ENCODE measurements at regions not wholly inside any gene's neighbourhood (a gene's known extent, or its start where the extent isn't known, plus 50 kb on each side); places are given as distances from the start of the nearest gene placed in this dataset.

DNA sequence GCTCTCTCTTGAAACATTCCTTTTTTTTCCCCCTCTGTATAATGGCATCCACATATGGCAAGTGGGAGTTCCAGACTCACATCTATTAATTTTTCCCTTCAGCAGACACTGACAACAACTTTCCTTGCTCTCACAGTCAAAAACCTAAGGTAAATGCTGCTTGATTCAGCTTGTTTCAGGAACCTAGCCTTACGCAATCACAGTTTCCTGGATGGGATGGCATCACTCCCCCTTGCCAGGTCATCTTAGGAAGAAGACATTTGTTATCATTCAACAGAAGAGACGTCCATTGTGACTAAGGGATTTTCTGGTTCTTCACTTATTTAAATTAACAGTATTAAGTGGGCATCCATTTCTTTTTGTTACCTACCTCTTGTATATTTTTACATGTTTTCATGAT is 112.0 kb upstream of the PDGFD start:
- TF ChIP-seq ZNF785 (CRISPR knock-in tag; IDR thresholded peaks at IDR 0.05) (no peak), BRCA1 (IDR thresholded peaks at IDR 0.05) (no peak), BRCA1 (CRISPR knock-in tag; IDR thresholded peaks at IDR 0.05) (no peak), EZH2 (IDR thresholded peaks at IDR 0.05; ENCODE audit: borderline replicate concordance, low read depth, low read length) (no peak), POLR2A (conservative IDR thresholded peaks at IDR 0.05) (no peak), NR0B1 (IDR thresholded peaks at IDR 0.05; ENCODE audit: partially characterized antibody) (no peak), TBP (optimal IDR thresholded peaks at IDR 0.05; ENCODE audit: low read depth, low read length) (no peak), CTCF (IDR thresholded peaks at IDR 0.05 in 2 of 3, conservative IDR thresholded peaks at IDR 0.05 in 1 of 3; ENCODE audit: insufficient read depth in 2 of 3, low read depth in 1 of 3, low read length in 3 of 3) (no peak), RCOR1 (IDR thresholded peaks at IDR 0.05; ENCODE audit: borderline replicate concordance in 1 of 2, low read depth in 2 of 2, low read length in 2 of 2) (no peak), HMG20A (CRISPR knock-in tag; conservative IDR thresholded peaks at IDR 0.05) (no peak)
- TF ChIP-seq, protein P1, sequence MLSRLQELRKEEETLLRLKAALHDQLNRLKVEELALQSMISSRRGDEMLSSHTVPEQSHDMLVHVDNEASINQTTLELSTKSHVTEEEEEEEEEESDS (CRISPR knock-in tag; IDR thresholded peaks at IDR 0.05), result no peak
- TF ChIP-seq, protein P2, sequence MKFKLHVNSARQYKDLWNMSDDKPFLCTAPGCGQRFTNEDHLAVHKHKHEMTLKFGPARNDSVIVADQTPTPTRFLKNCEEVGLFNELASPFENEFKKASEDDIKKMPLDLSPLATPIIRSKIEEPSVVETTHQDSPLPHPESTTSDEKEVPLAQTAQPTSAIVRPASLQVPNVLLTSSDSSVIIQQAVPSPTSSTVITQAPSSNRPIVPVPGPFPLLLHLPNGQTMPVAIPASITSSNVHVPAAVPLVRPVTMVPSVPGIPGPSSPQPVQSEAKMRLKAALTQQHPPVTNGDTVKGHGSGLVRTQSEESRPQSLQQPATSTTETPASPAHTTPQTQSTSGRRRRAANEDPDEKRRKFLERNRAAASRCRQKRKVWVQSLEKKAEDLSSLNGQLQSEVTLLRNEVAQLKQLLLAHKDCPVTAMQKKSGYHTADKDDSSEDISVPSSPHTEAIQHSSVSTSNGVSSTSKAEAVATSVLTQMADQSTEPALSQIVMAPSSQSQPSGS (CRISPR knock-in tag; IDR thresholded peaks at IDR 0.05), result no peak
- TF ChIP-seq, protein P3, sequence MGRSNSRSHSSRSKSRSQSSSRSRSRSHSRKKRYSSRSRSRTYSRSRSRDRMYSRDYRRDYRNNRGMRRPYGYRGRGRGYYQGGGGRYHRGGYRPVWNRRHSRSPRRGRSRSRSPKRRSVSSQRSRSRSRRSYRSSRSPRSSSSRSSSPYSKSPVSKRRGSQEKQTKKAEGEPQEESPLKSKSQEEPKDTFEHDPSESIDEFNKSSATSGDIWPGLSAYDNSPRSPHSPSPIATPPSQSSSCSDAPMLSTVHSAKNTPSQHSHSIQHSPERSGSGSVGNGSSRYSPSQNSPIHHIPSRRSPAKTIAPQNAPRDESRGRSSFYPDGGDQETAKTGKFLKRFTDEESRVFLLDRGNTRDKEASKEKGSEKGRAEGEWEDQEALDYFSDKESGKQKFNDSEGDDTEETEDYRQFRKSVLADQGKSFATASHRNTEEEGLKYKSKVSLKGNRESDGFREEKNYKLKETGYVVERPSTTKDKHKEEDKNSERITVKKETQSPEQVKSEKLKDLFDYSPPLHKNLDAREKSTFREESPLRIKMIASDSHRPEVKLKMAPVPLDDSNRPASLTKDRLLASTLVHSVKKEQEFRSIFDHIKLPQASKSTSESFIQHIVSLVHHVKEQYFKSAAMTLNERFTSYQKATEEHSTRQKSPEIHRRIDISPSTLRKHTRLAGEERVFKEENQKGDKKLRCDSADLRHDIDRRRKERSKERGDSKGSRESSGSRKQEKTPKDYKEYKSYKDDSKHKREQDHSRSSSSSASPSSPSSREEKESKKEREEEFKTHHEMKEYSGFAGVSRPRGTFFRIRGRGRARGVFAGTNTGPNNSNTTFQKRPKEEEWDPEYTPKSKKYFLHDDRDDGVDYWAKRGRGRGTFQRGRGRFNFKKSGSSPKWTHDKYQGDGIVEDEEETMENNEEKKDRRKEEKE (IDR thresholded peaks at IDR 0.05; ENCODE audit: borderline replicate concordance in 1 of 2, control insufficient read depth in 1 of 2, low read depth in 2 of 2, low read length in 1 of 2), result no peak

Measured in K562 (cell line).